Activated naive CD4-positive, alpha-beta T cell treated with anti-CD3 and anti-CD28 coated beads for 36 hours (primary cell): ENCODE measurements at regions not wholly inside any gene's neighbourhood (a gene's known extent, or its start where the extent isn't known, plus 50 kb on each side); places are given as distances from the start of the nearest gene placed in this dataset.
"Not testable (repeated sequence)": the region's sequence is repeated elsewhere in the genome, so short reads cannot be mapped to it uniquely, and the experiment has no call there.

Source experiments
- CTCF ChIA-PET: fragments of 350-600 bp; sonication (Branson Sonifier 250); formaldehyde crosslinking; loops from one replicate; lab custom pipeline; 2021; ENCODE audit warnings: antibody characterized with exemption; lab: Charles Lee
- DNase-seq: peaks from one replicate; pipeline ENCODE4 v3.0.0-alpha.2; 2020
- H3K27ac Mint-ChIP-seq: one replicate; pipeline ENCODE4 v1.8.0; 2021; ENCODE audit warnings: mild to moderate bottlenecking, mixed read lengths
- H3K27me3 Mint-ChIP-seq: one replicate; pipeline ENCODE4 v1.8.0; 2021; ENCODE audit warnings: low read depth, mixed read lengths
- H3K36me3 Mint-ChIP-seq: one replicate; pipeline ENCODE4 v1.8.0; 2021; ENCODE audit warnings: low read depth, mixed read lengths
- H3K4me1 Mint-ChIP-seq: one replicate; pipeline ENCODE4 v1.8.0; 2021; ENCODE audit warnings: low read depth, mixed read lengths
- H3K4me3 Mint-ChIP-seq: one replicate; pipeline ENCODE4 v1.8.0; 2021; ENCODE audit warnings: mild to moderate bottlenecking, moderate library complexity, mixed read lengths
- H3K9me3 Mint-ChIP-seq: one replicate; pipeline ENCODE4 v1.8.0; 2021; ENCODE audit warnings: mixed read lengths
- intact Hi-C: fragments of 100-400 bp; cut with micrococcal nuclease; formaldehyde crosslinking; loops from one replicate; pipeline ENCODE4 v1.15.1; 2023

- no peaks in the 10 kb centered on the region for H3K4me1 Mint-ChIP-seq
- no peak for DNase-seq
- no peak overlapping the region for H3K4me3 Mint-ChIP-seq
- CTCF ChIA-PET = no interaction called here
- intact Hi-C loops = no loop called here
- no peaks in the 10 kb centered on the region for H3K9me3 Mint-ChIP-seq
- H3K27ac Mint-ChIP-seq = no peak overlapping the region
- H3K36me3 Mint-ChIP-seq = no peaks in the 10 kb centered on the region
- no peaks in the 10 kb centered on the region for H3K27me3 Mint-ChIP-seq
Observed at GRCh38 chr5:167843881-167844572, 447.4 kb upstream of the WWC1 start.

GRCh38 chr5:167845952-167846351 is 445.5 kb upstream of the WWC1 start:
- Mint-ChIP-seq H3K4me1 (no peaks in the 10 kb centered on the region), H3K9me3 (no peaks in the 10 kb centered on the region), H3K4me3 (no peak overlapping the region), H3K27ac (no peak overlapping the region), H3K27me3 (no peaks in the 10 kb centered on the region), H3K36me3 (no peaks in the 10 kb centered on the region)
- CTCF ChIA-PET = no interaction called here
- intact Hi-C loops = no loop called here
- DNase-seq = no peak

GRCh38 chr5:167849874-167850273 is 441.6 kb upstream of the WWC1 start:
- H3K36me3 Mint-ChIP-seq = no peaks in the 10 kb centered on the region
- CTCF ChIA-PET = no interaction called here
- no peak overlapping the region for H3K4me3 Mint-ChIP-seq
- no peak overlapping the region for H3K27ac Mint-ChIP-seq
- no peaks in the 10 kb centered on the region for H3K27me3 Mint-ChIP-seq
- H3K9me3 Mint-ChIP-seq = no peaks in the 10 kb centered on the region
- intact Hi-C loops = no loop called here
- no peak for DNase-seq
- H3K4me1 Mint-ChIP-seq = no peaks in the 10 kb centered on the region

GRCh38 chr5:167850911-167851310 is 440.5 kb upstream of the WWC1 start:
- H3K27me3 Mint-ChIP-seq = no peaks in the 10 kb centered on the region
- no peak overlapping the region for H3K27ac Mint-ChIP-seq
- DNase-seq = no peak
- CTCF ChIA-PET = no interaction called here
- H3K36me3 Mint-ChIP-seq = no peaks in the 10 kb centered on the region
- intact Hi-C loops = no loop called here
- no peaks in the 10 kb centered on the region for H3K4me1 Mint-ChIP-seq
- H3K4me3 Mint-ChIP-seq = no peak overlapping the region
- H3K9me3 Mint-ChIP-seq = no peaks in the 10 kb centered on the region

DNA sequence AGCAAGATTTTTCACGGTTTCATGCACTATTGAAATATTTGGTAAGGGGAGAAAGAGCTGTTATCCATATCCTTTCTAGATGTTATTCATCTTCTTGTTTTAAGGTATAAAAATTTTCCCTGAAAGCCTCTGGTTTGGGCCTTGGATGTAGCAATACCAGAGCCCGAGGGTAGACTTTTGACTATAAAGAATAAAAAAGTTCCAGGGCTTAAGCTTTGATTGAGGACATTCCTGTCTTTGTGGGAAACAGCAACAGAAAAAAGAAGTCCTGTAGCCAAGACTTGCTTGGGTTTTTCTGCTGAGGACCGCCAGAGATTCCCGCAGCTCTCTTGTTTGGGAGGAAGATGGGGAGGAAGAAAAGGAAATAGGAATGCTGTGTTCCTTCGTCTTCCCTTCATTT is 440.0 kb upstream of the WWC1 start:
- Mint-ChIP-seq H3K27me3 (no peaks in the 10 kb centered on the region), H3K27ac (no peak overlapping the region), H3K4me3 (no peak overlapping the region), H3K9me3 (no peaks in the 10 kb centered on the region), H3K36me3 (no peaks in the 10 kb centered on the region), H3K4me1 (no peaks in the 10 kb centered on the region)
- intact Hi-C loops = no loop called here
- CTCF ChIA-PET = no interaction called here
- DNase-seq = no peak

DNA sequence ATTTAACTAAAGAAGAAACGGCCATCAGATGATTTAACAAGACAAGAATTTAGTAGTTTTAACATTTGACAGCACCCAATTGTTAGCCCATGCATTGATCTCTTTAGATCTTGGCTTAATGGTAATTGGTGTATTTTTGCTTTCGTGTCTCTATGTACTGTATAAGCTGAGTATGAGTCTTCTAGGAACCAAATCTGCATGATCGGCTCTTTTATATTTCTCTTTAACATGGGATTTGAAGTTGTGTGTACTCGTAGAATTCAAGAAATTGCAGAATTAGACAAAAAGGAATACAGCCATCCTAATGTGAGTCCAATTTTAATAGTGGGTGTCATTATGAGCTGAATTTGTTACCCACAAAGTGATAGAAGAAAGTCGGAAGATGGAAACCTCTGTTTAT is 438.9 kb upstream of the WWC1 start:
- CTCF ChIA-PET = interaction anchor here (0.6 kb wide), 1 partner anchor 17 kb away, joined by 5 read pairs; no protein-coding TSS in a partner anchor
- Mint-ChIP-seq H3K27ac (no peak overlapping the region), H3K9me3 (no peaks in the 10 kb centered on the region), H3K4me1 (no peaks in the 10 kb centered on the region), H3K4me3 (no peak overlapping the region), H3K27me3 (no peaks in the 10 kb centered on the region), H3K36me3 (no peaks in the 10 kb centered on the region)
- no peak for DNase-seq
- intact Hi-C loops = no loop called here

DNA sequence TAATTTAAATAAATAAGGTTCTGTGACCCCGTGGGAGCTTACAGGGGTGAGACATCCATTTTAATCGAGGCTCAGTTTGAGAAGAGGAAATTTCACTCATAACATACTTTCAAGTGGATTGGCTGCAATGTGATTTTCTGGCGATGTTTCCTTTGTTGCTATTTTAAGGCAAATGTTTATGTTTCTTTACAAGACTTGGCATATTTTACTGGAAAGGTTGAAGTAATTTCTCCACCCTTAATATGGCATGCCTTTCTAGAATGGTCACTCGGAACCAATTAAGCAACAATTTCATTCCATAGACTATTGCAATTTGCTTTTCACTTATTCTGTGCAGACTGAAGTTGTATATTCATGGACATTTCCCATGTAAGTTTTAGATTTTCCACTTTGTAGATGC is 438.0 kb upstream of the WWC1 start:
- Mint-ChIP-seq H3K9me3 (peaks cover 1% of the 10 kb centered on the region), H3K4me3 (no peak overlapping the region), H3K4me1 (no peaks in the 10 kb centered on the region), H3K27me3 (no peaks in the 10 kb centered on the region), H3K27ac (no peak overlapping the region), H3K36me3 (no peaks in the 10 kb centered on the region)
- no peak for DNase-seq
- intact Hi-C loops = no loop called here
- CTCF ChIA-PET = no interaction called here

- DNase-seq = no peak
- CTCF ChIA-PET = no interaction called here
- Mint-ChIP-seq H3K4me3 (no peak overlapping the region), H3K27me3 (no peaks in the 10 kb centered on the region), H3K4me1 (no peaks in the 10 kb centered on the region), H3K9me3 (peaks cover 1% of the 10 kb centered on the region), H3K27ac (no peak overlapping the region), H3K36me3 (no peaks in the 10 kb centered on the region)
- intact Hi-C loops = no loop called here
Observed at GRCh38 chr5:167855818-167856217, 435.6 kb upstream of the WWC1 start.

GRCh38 chr5:167857321-167857720 is 434.1 kb upstream of the WWC1 start:
- Mint-ChIP-seq H3K36me3 (no peaks in the 10 kb centered on the region), H3K4me3 (no peak overlapping the region), H3K27me3 (no peaks in the 10 kb centered on the region), H3K9me3 (peaks cover 1% of the 10 kb centered on the region), H3K4me1 (no peaks in the 10 kb centered on the region), H3K27ac (no peak overlapping the region)
- DNase-seq = no peak
- intact Hi-C loops = no loop called here
- CTCF ChIA-PET = no interaction called here

- H3K27me3 Mint-ChIP-seq, H3K4me3 Mint-ChIP-seq, H3K36me3 Mint-ChIP-seq, H3K27ac Mint-ChIP-seq, CTCF ChIA-PET, H3K9me3 Mint-ChIP-seq, DNase-seq, intact Hi-C loops, H3K4me1 Mint-ChIP-seq: not testable (repeated sequence)
Observed at GRCh38 chr5:167858186-167858855, 433.1 kb upstream of the WWC1 start.

GRCh38 chr5:167861129-167861927 is 430.1 kb upstream of the WWC1 start:
- H3K4me3 Mint-ChIP-seq = no peak overlapping the region

DNA sequence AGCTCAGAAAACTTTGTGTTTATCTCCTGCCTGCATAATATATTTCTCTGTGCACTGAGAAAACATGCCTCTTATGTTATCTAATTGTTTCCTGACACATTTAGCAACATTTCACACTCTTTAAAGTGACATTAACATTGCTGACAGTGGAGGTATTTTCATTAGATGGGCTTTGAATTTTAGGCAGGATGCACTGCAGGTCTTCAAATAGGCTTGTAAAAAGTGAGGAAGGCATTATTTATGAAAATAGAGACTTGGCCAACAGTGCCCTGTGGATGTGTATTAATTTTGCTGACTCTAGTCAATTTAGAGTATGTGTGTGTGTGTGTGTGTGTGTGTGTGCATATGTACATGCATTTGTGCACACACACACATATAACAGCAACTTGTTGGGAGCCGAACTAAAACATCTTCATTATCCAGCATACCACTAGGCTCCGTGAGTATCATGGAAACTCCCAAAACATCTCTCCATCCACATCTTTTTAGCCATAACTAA is 429.5 kb upstream of the WWC1 start:
- Mint-ChIP-seq H3K4me1 (no peaks in the 10 kb centered on the region), H3K9me3 (peaks cover 1% of the 10 kb centered on the region), H3K27ac (no peak overlapping the region), H3K4me3 (no peak overlapping the region), H3K36me3 (no peaks in the 10 kb centered on the region), H3K27me3 (no peaks in the 10 kb centered on the region)
- intact Hi-C loops = no loop called here
- no peak for DNase-seq
- CTCF ChIA-PET = no interaction called here

More at GRCh38 chr5:167861129-167861927, 430.1 kb upstream of the WWC1 start:
- Mint-ChIP-seq H3K27me3 (no peaks in the 10 kb centered on the region), H3K27ac (no peak overlapping the region), H3K4me1 (no peaks in the 10 kb centered on the region), H3K9me3 (peaks cover 1% of the 10 kb centered on the region), H3K36me3 (no peaks in the 10 kb centered on the region)
- intact Hi-C loops = no loop called here
- DNase-seq = no peak
- CTCF ChIA-PET = no interaction called here
